ENCODE measurements at regions not wholly inside any gene's neighbourhood (a gene's known extent, or its start where the extent isn't known, plus 50 kb on each side); places are given as distances from the start of the nearest gene placed in this dataset.

DNA sequence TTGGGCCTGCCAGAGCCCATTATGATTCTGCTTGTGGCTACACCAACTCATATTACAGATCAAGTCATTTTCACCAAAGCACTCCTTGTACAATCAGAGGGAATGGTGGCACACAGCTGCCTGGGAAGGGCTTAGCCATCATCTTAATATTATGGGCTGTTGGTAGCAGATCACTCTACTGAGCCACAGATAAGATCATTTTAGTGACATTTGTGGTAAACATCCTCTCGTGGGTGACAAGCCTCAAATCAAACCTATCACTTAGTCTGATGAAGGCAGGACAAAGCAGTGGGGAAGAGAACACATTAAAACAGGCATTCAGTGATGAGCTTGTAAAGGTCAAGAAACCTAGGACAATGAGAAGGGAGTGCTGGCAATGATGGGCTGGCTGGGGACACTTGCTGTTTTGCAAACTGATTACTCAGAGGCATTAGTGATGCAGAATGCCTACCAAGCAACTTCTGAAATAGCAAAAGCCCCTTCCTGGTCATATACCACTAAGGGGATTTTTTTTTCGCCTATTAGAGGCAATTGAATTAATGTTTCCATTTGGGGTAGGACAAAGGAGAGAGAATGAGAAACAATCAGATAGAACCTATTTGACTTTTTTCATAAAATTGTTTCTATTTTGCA lies 137.5 kb upstream of the WDR11 start:
- no CpG with 5 or more reads among the region's 2 CpGs for WGBS (ENCODE audit: insufficient coverage)
- no peak overlapping the region for H2AFZ ChIP-seq (ENCODE audit: insufficient read depth, low read depth, low read length, poor library complexity, severe bottlenecking)
- H3K9ac ChIP-seq (ENCODE audit: insufficient read depth, low read length, poor library complexity, severe bottlenecking), result no peak overlapping the region
- Mint-ChIP-seq H3K4me3 (no peak overlapping the region), H3K9me3 (peaks cover 0 to 2% (median 0%) of the 10 kb centered on the region in 7 donors), H3K27ac (peak overlapping the region in 3 of 7 donors; percentile 22 to 47 (median 32)), H3K4me1 (peaks cover 60% of the 10 kb centered on the region), H3K27me3 (ENCODE audit: low read depth in 3 of 3) (no peaks in the 10 kb centered on the region), H3K36me3 (peaks cover 0 to 2% of the 10 kb centered on the region in 2 donors)
- DNase-seq, result peak in 1 of 3 donors; percentile 72
- peak overlapping the region in 1 of 2 donors; percentile 20 for H3K27ac ChIP-seq (ENCODE audit: low read depth in 1 of 2, low read length in 2 of 2)
- no peaks in the 10 kb centered on the region for H4K20me1 ChIP-seq (ENCODE audit: insufficient read depth, low read length)
- no peaks in the 10 kb centered on the region for H3K36me3 ChIP-seq (replicated peaks in 1 of 2; ENCODE audit: control insufficient read depth in 1 of 2, insufficient read depth in 2 of 2, low read length in 2 of 2)
- no peak overlapping the region for H3K4me2 ChIP-seq (replicated peaks; ENCODE audit: extremely low read depth, low read length, poor library complexity, severe bottlenecking)
- TF ChIP-seq, protein P1, sequence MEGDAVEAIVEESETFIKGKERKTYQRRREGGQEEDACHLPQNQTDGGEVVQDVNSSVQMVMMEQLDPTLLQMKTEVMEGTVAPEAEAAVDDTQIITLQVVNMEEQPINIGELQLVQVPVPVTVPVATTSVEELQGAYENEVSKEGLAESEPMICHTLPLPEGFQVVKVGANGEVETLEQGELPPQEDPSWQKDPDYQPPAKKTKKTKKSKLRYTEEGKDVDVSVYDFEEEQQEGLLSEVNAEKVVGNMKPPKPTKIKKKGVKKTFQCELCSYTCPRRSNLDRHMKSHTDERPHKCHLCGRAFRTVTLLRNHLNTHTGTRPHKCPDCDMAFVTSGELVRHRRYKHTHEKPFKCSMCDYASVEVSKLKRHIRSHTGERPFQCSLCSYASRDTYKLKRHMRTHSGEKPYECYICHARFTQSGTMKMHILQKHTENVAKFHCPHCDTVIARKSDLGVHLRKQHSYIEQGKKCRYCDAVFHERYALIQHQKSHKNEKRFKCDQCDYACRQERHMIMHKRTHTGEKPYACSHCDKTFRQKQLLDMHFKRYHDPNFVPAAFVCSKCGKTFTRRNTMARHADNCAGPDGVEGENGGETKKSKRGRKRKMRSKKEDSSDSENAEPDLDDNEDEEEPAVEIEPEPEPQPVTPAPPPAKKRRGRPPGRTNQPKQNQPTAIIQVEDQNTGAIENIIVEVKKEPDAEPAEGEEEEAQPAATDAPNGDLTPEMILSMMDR (IDR thresholded peaks at IDR 0.05), result no peak
- intact Hi-C loops (cut with micrococcal nuclease), result no loop called here
- no peaks in the 10 kb centered on the region for H3K27me3 ChIP-seq (ENCODE audit: control insufficient read depth in 2 of 2, insufficient read depth in 2 of 2, low read length in 2 of 2)
- H3K4me3 ChIP-seq (replicated peaks in 1 of 3; ENCODE audit: low read depth in 2 of 3, low read length in 3 of 3), result no peak overlapping the region
- H3K4me1 ChIP-seq (ENCODE audit: control insufficient read depth in 1 of 2, insufficient read depth in 2 of 2, low read length in 2 of 2), result peaks cover 51 to 55% of the 10 kb centered on the region in 2 donors
- no peaks in the 10 kb centered on the region for H3K9me3 ChIP-seq (replicated peaks in 1 of 2; ENCODE audit: control insufficient read depth in 1 of 2, insufficient read depth in 1 of 2, low read length in 2 of 2)
- no peaks in the 10 kb centered on the region for H3K79me2 ChIP-seq (ENCODE audit: insufficient read depth, low read length)

DNA sequence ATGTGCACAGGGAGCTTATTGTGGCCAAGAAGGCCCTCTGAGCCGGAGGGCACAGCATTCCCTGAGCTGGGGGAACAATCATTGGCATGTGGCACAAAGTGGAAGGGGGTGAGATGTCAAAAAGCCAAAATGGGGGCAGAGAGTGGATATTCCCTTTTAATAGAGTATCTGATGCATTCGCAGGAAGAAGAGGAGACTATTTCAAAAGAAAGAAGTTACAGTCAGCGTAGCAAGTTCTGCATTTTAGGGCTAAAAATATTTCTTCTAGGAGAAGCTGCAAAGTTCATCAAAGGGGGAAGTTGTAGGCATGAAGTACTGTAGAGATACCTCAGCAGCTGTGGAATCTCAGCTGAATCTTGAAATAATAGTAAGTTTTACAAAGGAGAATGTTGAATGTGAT lies 136.0 kb upstream of the WDR11 start:
- Mint-ChIP-seq H3K27ac (peak overlapping the region; percentile 73 to 92 (median 87)), H3K27me3 (ENCODE audit: low read depth in 3 of 3) (no peaks in the 10 kb centered on the region), H3K9me3 (peaks cover 0 to 3% (median 0%) of the 10 kb centered on the region in 7 donors), H3K36me3 (peaks cover 0 to 2% of the 10 kb centered on the region in 2 donors), H3K4me1 (peaks cover 55% of the 10 kb centered on the region), H3K4me3 (peak overlapping the region in 1 of 2 donors; percentile 86)
- Histone ChIP-seq H3K27ac (ENCODE audit: low read depth in 1 of 2, low read length in 2 of 2) (peak overlapping the region; percentile 81 to 83), H3K4me1 (ENCODE audit: control insufficient read depth in 1 of 2, insufficient read depth in 2 of 2, low read length in 2 of 2) (peaks cover 57 to 65% of the 10 kb centered on the region in 2 donors), H3K36me3 (replicated peaks in 1 of 2; ENCODE audit: control insufficient read depth in 1 of 2, insufficient read depth in 2 of 2, low read length in 2 of 2) (no peaks in the 10 kb centered on the region), H3K9ac (ENCODE audit: insufficient read depth, low read length, poor library complexity, severe bottlenecking) (peak overlapping the region; percentile 15), H4K20me1 (ENCODE audit: insufficient read depth, low read length) (no peaks in the 10 kb centered on the region), H3K4me2 (replicated peaks; ENCODE audit: extremely low read depth, low read length, poor library complexity, severe bottlenecking) (peak overlapping the region; percentile 71), H2AFZ (ENCODE audit: insufficient read depth, low read depth, low read length, poor library complexity, severe bottlenecking) (peak overlapping the region; percentile 55), H3K79me2 (ENCODE audit: insufficient read depth, low read length) (no peaks in the 10 kb centered on the region), H3K9me3 (replicated peaks in 1 of 2; ENCODE audit: control insufficient read depth in 1 of 2, insufficient read depth in 1 of 2, low read length in 2 of 2) (no peaks in the 10 kb centered on the region), H3K4me3 (replicated peaks in 1 of 3; ENCODE audit: low read depth in 2 of 3, low read length in 3 of 3) (peak overlapping the region in 1 of 3 experiments; percentile 60), H3K27me3 (ENCODE audit: control insufficient read depth in 2 of 2, insufficient read depth in 2 of 2, low read length in 2 of 2) (no peaks in the 10 kb centered on the region)
- peak; percentile 64 to 80 (median 74) for DNase-seq
- 0% methylated on average over 2 of the region's 3 CpGs for WGBS (ENCODE audit: insufficient coverage)
- intact Hi-C loops (cut with micrococcal nuclease), result no loop called here
- TF ChIP-seq, protein P1 (IDR thresholded peaks at IDR 0.05), result no peak

All from CD14-positive monocyte (primary cell).